Suprapubic skin (tissue), 4 donors: ENCODE measurements at regions not wholly inside any gene's neighbourhood (a gene's known extent, or its start where the extent isn't known, plus 50 kb on each side); places are given as distances from the start of the nearest gene placed in this dataset.

Experiments
- DNase-seq, 2 donors: peaks; one replicate each; pipeline ENCODE4 v3.0.0-alpha.2; 2019; ENCODE audit warnings: low spot score in 2 of 2
- H3K27ac ChIP-seq: fragments of 200-600 bp; sonication (generic); one replicate; pipeline ENCODE4 v1.5.1; 2019
- H3K27me3 ChIP-seq: fragments of 200-600 bp; sonication (generic); one replicate; pipeline ENCODE4 v1.5.1; 2019
- H3K36me3 ChIP-seq: fragments of 200-600 bp; sonication (generic); one replicate; pipeline ENCODE4 v1.5.1; 2019
- H3K4me1 ChIP-seq: fragments of 200-600 bp; sonication (generic); one replicate; pipeline ENCODE4 v1.5.1; 2019
- H3K4me3 ChIP-seq: fragments of 200-600 bp; sonication (generic); one replicate; pipeline ENCODE4 v1.5.1; 2019; ENCODE audit warnings: mild to moderate bottlenecking
- H3K9me3 ChIP-seq: fragments of 200-600 bp; sonication (generic); one replicate; pipeline ENCODE4 v1.5.1; 2019
- CTCF ChIP-seq, 2 donors: fragments of 200-600 bp in 1 of 2; fragments of 450-650 bp in 1 of 2; sonication (generic) in 1 of 2; IDR thresholded peaks; one replicate each; pipeline ENCODE4 v1.5.1; 2016 to 2019; ENCODE audit warnings: antibody characterized with exemption in 2 of 2, mild to moderate bottlenecking in 1 of 2, moderate library complexity in 1 of 2
- EP300 ChIP-seq: sonication (generic); formaldehyde crosslinking; IDR thresholded peaks from one replicate; pipeline ENCODE4 v1.6.1; 2017; ENCODE audit warnings: antibody characterized with exemption
- POLR2A ChIP-seq, 2 donors: fragments of 450-650 bp; IDR thresholded peaks; one replicate each; pipeline ENCODE4 v1.6.1; 2017; ENCODE audit warnings: antibody characterized with exemption in 2 of 2, mild to moderate bottlenecking in 2 of 2, moderate library complexity in 2 of 2
- POLR2AphosphoS5 ChIP-seq, 3 donors: sonication (generic); formaldehyde crosslinking; IDR thresholded peaks; one replicate each; pipeline ENCODE4 v1.6.1; 2017; ENCODE audit warnings: antibody characterized with exemption in 3 of 3
- WGBS: methylation state at CpG from one replicate; pipeline ENCODE4 v1.1.5; 2018; 5-methylcytosine and 5-hydroxymethylcytosine counted together

GRCh38 chr1:36639461-36639860, 156.7 kb upstream of the CSF3R start:
- no peaks in the 10 kb centered on the region for H3K36me3 ChIP-seq
- no peaks in the 10 kb centered on the region for H3K9me3 ChIP-seq
- no peak for DNase-seq
- 93% methylated on average over 2 of the region's 2 CpGs for WGBS
- H3K27ac ChIP-seq, result no peak overlapping the region
- H3K4me3 ChIP-seq, result no peak overlapping the region
- TF ChIP-seq EP300 (no peak), CTCF (IDR thresholded peaks at IDR 0.05) (no peak), POLR2AphosphoS5 (IDR thresholded peaks at IDR 0.05) (no peak)
- H3K27me3 ChIP-seq, result peaks cover 29% of the 10 kb centered on the region
- no peaks in the 10 kb centered on the region for H3K4me1 ChIP-seq

DNA sequence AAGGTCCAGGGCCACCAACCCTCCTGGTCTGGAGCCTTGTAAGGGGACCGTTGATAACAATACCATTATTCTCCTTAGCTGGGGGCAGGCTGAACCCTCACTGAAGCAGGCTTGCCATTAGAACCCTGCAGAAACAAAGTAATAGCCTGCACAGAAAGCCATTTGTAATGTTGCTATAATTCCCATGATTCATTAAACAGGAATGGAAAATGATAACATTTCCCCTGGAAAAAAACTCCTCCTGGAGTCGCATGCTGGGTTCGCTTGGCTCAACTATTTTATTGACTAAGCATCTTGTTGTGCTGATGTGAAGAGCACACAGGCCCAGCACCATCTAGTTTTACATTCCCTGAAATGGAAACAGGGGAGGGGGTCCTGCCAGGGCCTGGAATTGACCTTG, 155.6 kb upstream of the CSF3R start:
- H3K36me3 ChIP-seq, result no peaks in the 10 kb centered on the region
- no peaks in the 10 kb centered on the region for H3K4me1 ChIP-seq
- H3K27me3 ChIP-seq, result peaks cover 23% of the 10 kb centered on the region
- no peak for DNase-seq
- TF ChIP-seq POLR2A (IDR thresholded peaks at IDR 0.05) (no peak), CTCF (IDR thresholded peaks at IDR 0.05) (no peak), POLR2AphosphoS5 (IDR thresholded peaks at IDR 0.05) (no peak), EP300 (no peak)
- no peaks in the 10 kb centered on the region for H3K9me3 ChIP-seq
- no peak overlapping the region for H3K27ac ChIP-seq
- 62% methylated on average over 3 of the region's 3 CpGs for WGBS
- no peak overlapping the region for H3K4me3 ChIP-seq

DNA sequence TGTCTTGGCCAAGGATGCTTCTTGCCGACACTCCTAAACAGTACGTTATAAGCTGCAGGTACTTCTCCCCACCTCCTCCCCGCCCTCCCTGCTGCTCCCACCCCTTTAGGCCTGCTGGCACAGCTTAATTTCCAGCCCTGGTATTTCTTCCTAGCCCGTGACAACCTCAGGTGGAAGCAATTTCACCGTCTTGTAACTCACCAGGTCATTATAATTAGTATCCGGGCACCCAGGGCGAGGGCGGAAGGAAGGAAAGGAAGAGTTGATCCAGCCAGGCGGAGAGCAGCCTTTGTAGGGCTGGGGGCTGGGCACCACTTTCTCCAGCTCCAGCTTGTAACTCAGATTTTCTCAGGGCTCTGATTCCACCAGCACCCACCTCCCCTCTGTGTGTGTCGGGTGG, 153.5 kb upstream of the CSF3R start:
- TF ChIP-seq CTCF (IDR thresholded peaks at IDR 0.05) (no peak), POLR2AphosphoS5 (IDR thresholded peaks at IDR 0.05) (no peak), EP300 (no peak), POLR2A (IDR thresholded peaks at IDR 0.05) (no peak)
- H3K4me1 ChIP-seq, result no peaks in the 10 kb centered on the region
- no peak for DNase-seq
- no peaks in the 10 kb centered on the region for H3K9me3 ChIP-seq
- no peaks in the 10 kb centered on the region for H3K36me3 ChIP-seq
- peaks cover 23% of the 10 kb centered on the region for H3K27me3 ChIP-seq
- WGBS, result 72% methylated on average over 10 of the region's 10 CpGs
- no peak overlapping the region for H3K4me3 ChIP-seq
- no peak overlapping the region for H3K27ac ChIP-seq

GRCh38 chr1:36635284-36635683, 152.6 kb upstream of the CSF3R start:
- Histone ChIP-seq H3K4me3 (no peak overlapping the region), H3K36me3 (no peaks in the 10 kb centered on the region), H3K9me3 (no peaks in the 10 kb centered on the region), H3K4me1 (no peaks in the 10 kb centered on the region), H3K27ac (no peak overlapping the region), H3K27me3 (peaks cover 23% of the 10 kb centered on the region)
- no peak for DNase-seq
- TF ChIP-seq CTCF (IDR thresholded peaks at IDR 0.05) (no peak), POLR2A (IDR thresholded peaks at IDR 0.05) (no peak), EP300 (no peak), POLR2AphosphoS5 (IDR thresholded peaks at IDR 0.05) (no peak)
- 96% methylated on average over 5 of the region's 5 CpGs for WGBS

GRCh38 chr1:36628804-36629203, 146.1 kb upstream of the CSF3R start:
- Histone ChIP-seq H3K27me3 (peaks cover 39% of the 10 kb centered on the region), H3K27ac (no peak overlapping the region), H3K4me3 (no peak overlapping the region), H3K36me3 (no peaks in the 10 kb centered on the region), H3K4me1 (no peaks in the 10 kb centered on the region), H3K9me3 (no peaks in the 10 kb centered on the region)
- no peak for DNase-seq
- WGBS, result 84% methylated on average over 5 of the region's 5 CpGs
- no peak for TF ChIP-seq POLR2AphosphoS5 (IDR thresholded peaks at IDR 0.05)
- TF ChIP-seq CTCF (IDR thresholded peaks at IDR 0.05), result no peak
- no peak for TF ChIP-seq EP300
- TF ChIP-seq POLR2A (IDR thresholded peaks at IDR 0.05), result no peak
